Fibroblast of lung (primary cell): ENCODE measurements at regions not wholly inside any gene's neighbourhood (a gene's known extent, or its start where the extent isn't known, plus 50 kb on each side); places are given as distances from the start of the nearest gene placed in this dataset.

Source experiments
- DNase-seq, 2 donors: peaks; one replicate each; pipeline versions ENCODE4 v3.0.0 to v3.0.0-alpha.2; 2010; ENCODE audit warnings: low read depth in 2 of 2
- H2AFZ ChIP-seq: 2 replicates; pipeline ENCODE4 v1.5.1; 2012; ENCODE audit warnings: low read length, control low read depth, inconsistent platforms
- H3K27ac ChIP-seq: 2 replicates; pipeline ENCODE4 v1.5.1; 2011; ENCODE audit warnings: low read length, control low read depth; ENCODE audit not compliant: insufficient read depth
- H3K27me3 ChIP-seq: 2 replicates; pipeline ENCODE4 v1.5.1; 2011; ENCODE audit warnings: mild to moderate bottlenecking, low read length; ENCODE audit not compliant: control insufficient read depth, insufficient read depth
- H3K36me3 ChIP-seq: 2 replicates; pipeline ENCODE4 v1.5.1; 2011; ENCODE audit warnings: low read length; ENCODE audit not compliant: control insufficient read depth, insufficient read depth
- H3K4me1 ChIP-seq: 2 replicates; pipeline ENCODE4 v1.5.1; 2011; ENCODE audit warnings: low read length; ENCODE audit not compliant: control insufficient read depth, insufficient read depth; ENCODE audit errors: extremely low read depth
- H3K4me2 ChIP-seq: 2 replicates; pipeline ENCODE4 v1.5.1; 2011; ENCODE audit warnings: low read length, control low read depth; ENCODE audit not compliant: insufficient read depth; ENCODE audit errors: extremely low read depth
- H3K4me3 ChIP-seq, 4 experiments: fragments of 200-600 bp in 1 of 4; sonication (generic) in 1 of 4; replicated peaks in 1 of 4; 2 replicates each; pipeline ENCODE4 v1.5.1; 2011 to 2016; ENCODE audit warnings: low read length in 4 of 4, low read depth in 3 of 4, mild to moderate bottlenecking in 3 of 4, control low read depth in 2 of 4, inconsistent platforms in 1 of 4, mixed read lengths in 1 of 4; ENCODE audit not compliant: insufficient read depth in 1 of 4; ENCODE audit errors: control extremely low read depth in 1 of 4
- H3K79me2 ChIP-seq: 2 replicates; pipeline ENCODE4 v1.5.1; 2012; ENCODE audit warnings: mild to moderate bottlenecking, low read length, inconsistent platforms; ENCODE audit not compliant: control insufficient read depth, insufficient read depth
- H3K9ac ChIP-seq: 2 replicates; pipeline ENCODE4 v1.5.1; 2011; ENCODE audit warnings: mild to moderate bottlenecking, low read length, control low read depth; ENCODE audit not compliant: insufficient read depth
- H3K9me3 ChIP-seq: 2 replicates; pipeline ENCODE4 v1.5.1; 2012; ENCODE audit warnings: low read depth, low read length; ENCODE audit not compliant: control insufficient read depth, insufficient read depth
- H4K20me1 ChIP-seq: 2 replicates; pipeline ENCODE4 v1.5.1; 2011; ENCODE audit warnings: low read length; ENCODE audit not compliant: control insufficient read depth, insufficient read depth; ENCODE audit errors: extremely low read depth
- CTCF ChIP-seq, 2 donors: IDR thresholded peaks in 1 of 2; conservative IDR thresholded peaks in 1 of 2; 1 replicate in 1 of 2; 2 replicates in 1 of 2; pipeline ENCODE4 v1.5.1; 2011 to 2012; ENCODE audit warnings: low read length in 2 of 2, control low read depth in 1 of 2, inconsistent platforms in 1 of 2, low read depth in 1 of 2, mild to moderate bottlenecking in 1 of 2
- EZH2 ChIP-seq: IDR thresholded peaks from 2 replicates; pipeline ENCODE4 v1.5.1; 2012; ENCODE audit warnings: low read length, control low read depth, mild to moderate bottlenecking; ENCODE audit errors: missing control alignments

- no peaks in the 10 kb centered on the region for H4K20me1 ChIP-seq
- no peak overlapping the region for H3K27ac ChIP-seq
- H3K9ac ChIP-seq, result no peak overlapping the region
- H3K4me1 ChIP-seq, result no peaks in the 10 kb centered on the region
- TF ChIP-seq CTCF (conservative IDR thresholded peaks at IDR 0.05 in 1 of 2, IDR thresholded peaks at IDR 0.05 in 1 of 2; ENCODE audit: low read depth in 1 of 2, low read length in 2 of 2) (no peak), EZH2 (no peak)
- H3K79me2 ChIP-seq, result no peaks in the 10 kb centered on the region
- no peak overlapping the region for H2AFZ ChIP-seq
- H3K4me3 ChIP-seq, result no peak overlapping the region
- no peaks in the 10 kb centered on the region for H3K27me3 ChIP-seq
- no peak overlapping the region for H3K4me2 ChIP-seq
- H3K9me3 ChIP-seq, result no peaks in the 10 kb centered on the region
- H3K36me3 ChIP-seq, result no peaks in the 10 kb centered on the region
- DNase-seq, result no peak
Measured at GRCh38 chr3:127354761-127355160, 66.9 kb upstream of the PRR20G start.

GRCh38 chr3:127352612-127353011 is 64.8 kb upstream of the PRR20G start:
- Histone ChIP-seq H3K4me1 (no peaks in the 10 kb centered on the region), H3K4me3 (no peak overlapping the region), H3K27me3 (no peaks in the 10 kb centered on the region), H2AFZ (no peak overlapping the region), H3K9me3 (no peaks in the 10 kb centered on the region), H3K36me3 (no peaks in the 10 kb centered on the region), H3K79me2 (no peaks in the 10 kb centered on the region), H4K20me1 (no peaks in the 10 kb centered on the region), H3K27ac (no peak overlapping the region), H3K9ac (no peak overlapping the region), H3K4me2 (no peak overlapping the region)
- DNase-seq, result no peak
- TF ChIP-seq EZH2, result no peak
- no peak for TF ChIP-seq CTCF (conservative IDR thresholded peaks at IDR 0.05 in 1 of 2, IDR thresholded peaks at IDR 0.05 in 1 of 2; ENCODE audit: low read depth in 1 of 2, low read length in 2 of 2)

- no peak for DNase-seq
- H4K20me1 ChIP-seq, result no peaks in the 10 kb centered on the region
- H3K27me3 ChIP-seq, result no peaks in the 10 kb centered on the region
Measured at GRCh38 chr3:127351775-127352350, 64.0 kb upstream of the PRR20G start.

More at GRCh38 chr3:127351775-127352350, 64.0 kb upstream of the PRR20G start:
- Histone ChIP-seq H3K9me3 (no peaks in the 10 kb centered on the region), H3K36me3 (no peaks in the 10 kb centered on the region), H2AFZ (no peak overlapping the region), H3K79me2 (no peaks in the 10 kb centered on the region), H3K4me2 (no peak overlapping the region), H3K9ac (no peak overlapping the region), H3K27ac (no peak overlapping the region), H3K4me3 (no peak overlapping the region), H3K4me1 (no peaks in the 10 kb centered on the region)
- no peak for TF ChIP-seq EZH2
- TF ChIP-seq CTCF (conservative IDR thresholded peaks at IDR 0.05 in 1 of 2, IDR thresholded peaks at IDR 0.05 in 1 of 2; ENCODE audit: low read depth in 1 of 2, low read length in 2 of 2), result no peak
